ENCODE measurements at regions not wholly inside any gene's neighbourhood (a gene's known extent, or its start where the extent isn't known, plus 50 kb on each side); places are given as distances from the start of the nearest gene placed in this dataset.

- Histone ChIP-seq H3K14ac (ENCODE audit: low read length) (no peak overlapping the region), H3K27ac (replicated peaks; ENCODE audit: low read length) (no peak overlapping the region), H2AFZ (ENCODE audit: low read length) (no peak overlapping the region)
Measured at GRCh38 chr3:99473321-99473751, 165.1 kb upstream of the COL8A1 start.

GRCh38 chr3:99472385-99472784 is 166.0 kb upstream of the COL8A1 start:
- Histone ChIP-seq H4K91ac (ENCODE audit: low read depth, low read length, poor library complexity) (no peak overlapping the region), H3K79me1 (ENCODE audit: low read depth, low read length) (no peaks in the 10 kb centered on the region), H2BK120ac (ENCODE audit: low read depth, low read length) (no peak overlapping the region), H3K4me1 (ENCODE audit: control insufficient read depth in 2 of 2, insufficient read depth in 1 of 2, low read depth in 1 of 2, low read length in 2 of 2) (peaks cover 0 to 4% of the 10 kb centered on the region in 2 donors), H3K18ac (ENCODE audit: low read length) (no peak overlapping the region), H2BK5ac (ENCODE audit: low read length) (no peak overlapping the region), H3K23ac (ENCODE audit: low read depth, low read length, poor library complexity) (no peak overlapping the region), H3K27me3 (ENCODE audit: control insufficient read depth in 3 of 3, insufficient read depth in 3 of 3, low read depth in 1 of 3, low read length in 3 of 3) (no peaks in the 10 kb centered on the region), H3K9ac (ENCODE audit: low read depth, low read length, poor library complexity) (no peak overlapping the region), H3K27ac (replicated peaks; ENCODE audit: low read length) (no peak overlapping the region), H3K4me2 (ENCODE audit: insufficient read depth, low read length, poor library complexity, severe bottlenecking) (no peak overlapping the region), H3K4ac (ENCODE audit: low read length) (no peak overlapping the region), H3K36me3 (replicated peaks in 1 of 2; ENCODE audit: control insufficient read depth in 2 of 2, insufficient read depth in 2 of 2, low read length in 2 of 2) (no peaks in the 10 kb centered on the region), H2AFZ (ENCODE audit: low read length) (no peak overlapping the region), H3K4me3 (ENCODE audit: low read length in 2 of 2) (no peak overlapping the region), H4K8ac (ENCODE audit: low read depth, low read length) (no peak overlapping the region), H2AK5ac (ENCODE audit: low read depth, low read length) (no peak overlapping the region), H2BK12ac (ENCODE audit: low read length) (no peak overlapping the region), H3K9me3 (replicated peaks in 1 of 2; ENCODE audit: control insufficient read depth in 2 of 2, insufficient read depth in 1 of 2, low read depth in 1 of 2, low read length in 2 of 2) (no peaks in the 10 kb centered on the region), H3K14ac (ENCODE audit: low read length) (no peak overlapping the region), H2BK15ac (ENCODE audit: low read length) (no peak overlapping the region)
- DNase-seq (ENCODE audit: low spot score) = no peak
- WGBS, 2 donors (ENCODE audit: extremely low coverage in 2 of 2, insufficient read length in 2 of 2, insufficient replicate concordance in 1 of 2) = no CpG with 5 or more reads among the region's 3 CpGs

More at GRCh38 chr3:99473321-99473751, 165.1 kb upstream of the COL8A1 start:
- H4K91ac ChIP-seq (ENCODE audit: low read depth, low read length, poor library complexity) = no peak overlapping the region
- no peaks in the 10 kb centered on the region for H3K27me3 ChIP-seq (ENCODE audit: control insufficient read depth in 3 of 3, insufficient read depth in 3 of 3, low read depth in 1 of 3, low read length in 3 of 3)
- H2AK5ac ChIP-seq (ENCODE audit: low read depth, low read length) = no peak overlapping the region
- H2BK5ac ChIP-seq (ENCODE audit: low read length) = no peak overlapping the region
- WGBS, 2 donors (ENCODE audit: extremely low coverage in 2 of 2, insufficient read length in 2 of 2, insufficient replicate concordance in 1 of 2) = no CpG with 5 or more reads among the region's 2 CpGs
- H3K18ac ChIP-seq (ENCODE audit: low read length) = no peak overlapping the region
- H3K4ac ChIP-seq (ENCODE audit: low read length) = no peak overlapping the region
- H3K9ac ChIP-seq (ENCODE audit: low read depth, low read length, poor library complexity) = no peak overlapping the region
- no peaks in the 10 kb centered on the region for H3K9me3 ChIP-seq (replicated peaks in 1 of 2; ENCODE audit: control insufficient read depth in 2 of 2, insufficient read depth in 1 of 2, low read depth in 1 of 2, low read length in 2 of 2)
- H3K4me2 ChIP-seq (ENCODE audit: insufficient read depth, low read length, poor library complexity, severe bottlenecking) = no peak overlapping the region
- no peaks in the 10 kb centered on the region for H3K79me1 ChIP-seq (ENCODE audit: low read depth, low read length)
- no peak for DNase-seq (ENCODE audit: low spot score)
- no peak overlapping the region for H4K8ac ChIP-seq (ENCODE audit: low read depth, low read length)
- peaks cover 0 to 4% of the 10 kb centered on the region in 2 donors for H3K4me1 ChIP-seq (ENCODE audit: control insufficient read depth in 2 of 2, insufficient read depth in 1 of 2, low read depth in 1 of 2, low read length in 2 of 2)
- H3K4me3 ChIP-seq (ENCODE audit: low read length in 2 of 2) = no peak overlapping the region
- H2BK120ac ChIP-seq (ENCODE audit: low read depth, low read length) = no peak overlapping the region
- no peak overlapping the region for H2BK12ac ChIP-seq (ENCODE audit: low read length)
- H3K36me3 ChIP-seq (replicated peaks in 1 of 2; ENCODE audit: control insufficient read depth in 2 of 2, insufficient read depth in 2 of 2, low read length in 2 of 2) = no peaks in the 10 kb centered on the region
- H3K23ac ChIP-seq (ENCODE audit: low read depth, low read length, poor library complexity) = no peak overlapping the region
- no peak overlapping the region for H2BK15ac ChIP-seq (ENCODE audit: low read length)

GRCh38 chr3:99471353-99472323 is 166.8 kb upstream of the COL8A1 start:
- H2BK5ac ChIP-seq (ENCODE audit: low read length) = no peak overlapping the region
- H3K18ac ChIP-seq (ENCODE audit: low read length) = no peak overlapping the region
- no peaks in the 10 kb centered on the region for H3K27me3 ChIP-seq (ENCODE audit: control insufficient read depth in 3 of 3, insufficient read depth in 3 of 3, low read depth in 1 of 3, low read length in 3 of 3)
- H3K4me3 ChIP-seq (ENCODE audit: low read length in 2 of 2) = no peak overlapping the region
- H3K9ac ChIP-seq (ENCODE audit: low read depth, low read length, poor library complexity) = no peak overlapping the region
- no peak overlapping the region for H2AK5ac ChIP-seq (ENCODE audit: low read depth, low read length)
- no peak overlapping the region for H2BK15ac ChIP-seq (ENCODE audit: low read length)
- H2BK120ac ChIP-seq (ENCODE audit: low read depth, low read length) = no peak overlapping the region
- no peak overlapping the region for H3K27ac ChIP-seq (replicated peaks; ENCODE audit: low read length)
- no peak overlapping the region for H3K14ac ChIP-seq (ENCODE audit: low read length)
- H3K4me1 ChIP-seq (ENCODE audit: control insufficient read depth in 2 of 2, insufficient read depth in 1 of 2, low read depth in 1 of 2, low read length in 2 of 2) = peaks cover 0 to 4% of the 10 kb centered on the region in 2 donors
- no peak overlapping the region for H4K8ac ChIP-seq (ENCODE audit: low read depth, low read length)
- no peak overlapping the region for H3K4me2 ChIP-seq (ENCODE audit: insufficient read depth, low read length, poor library complexity, severe bottlenecking)
- no peaks in the 10 kb centered on the region for H3K9me3 ChIP-seq (replicated peaks in 1 of 2; ENCODE audit: control insufficient read depth in 2 of 2, insufficient read depth in 1 of 2, low read depth in 1 of 2, low read length in 2 of 2)
- no peak overlapping the region for H3K23ac ChIP-seq (ENCODE audit: low read depth, low read length, poor library complexity)
- no peaks in the 10 kb centered on the region for H3K79me1 ChIP-seq (ENCODE audit: low read depth, low read length)
- H3K36me3 ChIP-seq (replicated peaks in 1 of 2; ENCODE audit: control insufficient read depth in 2 of 2, insufficient read depth in 2 of 2, low read length in 2 of 2) = no peaks in the 10 kb centered on the region
- H2AFZ ChIP-seq (ENCODE audit: low read length) = no peak overlapping the region
- no peak overlapping the region for H3K4ac ChIP-seq (ENCODE audit: low read length)
- H4K91ac ChIP-seq (ENCODE audit: low read depth, low read length, poor library complexity) = no peak overlapping the region
- WGBS, 2 donors (ENCODE audit: extremely low coverage in 2 of 2, insufficient read length in 2 of 2, insufficient replicate concordance in 1 of 2) = no CpG with 5 or more reads among the region's 7 CpGs
- H2BK12ac ChIP-seq (ENCODE audit: low read length) = no peak overlapping the region
- DNase-seq (ENCODE audit: low spot score) = no peak

DNA sequence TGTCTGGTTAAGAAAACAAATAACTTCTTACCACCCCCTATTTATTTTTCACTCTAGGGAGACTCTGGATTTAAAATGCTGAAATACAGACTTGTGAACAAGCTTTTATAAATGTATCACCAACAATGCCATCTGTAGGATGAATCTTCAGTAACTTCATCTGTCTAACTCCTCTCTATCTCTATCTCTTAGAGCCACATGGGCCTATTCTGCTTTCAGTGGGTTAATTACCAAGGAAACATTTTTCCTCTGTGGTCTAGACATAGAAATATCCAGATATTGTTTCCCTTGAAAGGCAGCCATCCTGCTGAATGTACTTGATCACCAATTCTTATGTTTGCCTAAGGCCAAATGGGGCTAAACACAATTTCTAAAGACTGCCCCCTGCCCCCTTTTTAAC is 167.6 kb upstream of the COL8A1 start:
- no peak overlapping the region for H3K4me2 ChIP-seq (ENCODE audit: insufficient read depth, low read length, poor library complexity, severe bottlenecking)
- no peaks in the 10 kb centered on the region for H3K27me3 ChIP-seq (ENCODE audit: control insufficient read depth in 3 of 3, insufficient read depth in 3 of 3, low read depth in 1 of 3, low read length in 3 of 3)

More for the DNA sequence above, 167.6 kb upstream of the COL8A1 start:
- Histone ChIP-seq H2AFZ (ENCODE audit: low read length) (no peak overlapping the region), H4K91ac (ENCODE audit: low read depth, low read length, poor library complexity) (no peak overlapping the region), H3K9ac (ENCODE audit: low read depth, low read length, poor library complexity) (no peak overlapping the region), H2BK15ac (ENCODE audit: low read length) (no peak overlapping the region), H3K4ac (ENCODE audit: low read length) (no peak overlapping the region), H3K4me3 (ENCODE audit: low read length in 2 of 2) (no peak overlapping the region), H3K9me3 (replicated peaks in 1 of 2; ENCODE audit: control insufficient read depth in 2 of 2, insufficient read depth in 1 of 2, low read depth in 1 of 2, low read length in 2 of 2) (no peaks in the 10 kb centered on the region), H2BK12ac (ENCODE audit: low read length) (no peak overlapping the region), H4K8ac (ENCODE audit: low read depth, low read length) (no peak overlapping the region), H3K14ac (ENCODE audit: low read length) (no peak overlapping the region), H2BK5ac (ENCODE audit: low read length) (no peak overlapping the region), H3K23ac (ENCODE audit: low read depth, low read length, poor library complexity) (no peak overlapping the region), H3K4me1 (ENCODE audit: control insufficient read depth in 2 of 2, insufficient read depth in 1 of 2, low read depth in 1 of 2, low read length in 2 of 2) (peaks cover 0 to 4% of the 10 kb centered on the region in 2 donors), H3K27ac (replicated peaks; ENCODE audit: low read length) (no peak overlapping the region), H3K36me3 (replicated peaks in 1 of 2; ENCODE audit: control insufficient read depth in 2 of 2, insufficient read depth in 2 of 2, low read length in 2 of 2) (no peaks in the 10 kb centered on the region), H2BK120ac (ENCODE audit: low read depth, low read length) (no peak overlapping the region), H3K79me1 (ENCODE audit: low read depth, low read length) (no peaks in the 10 kb centered on the region), H2AK5ac (ENCODE audit: low read depth, low read length) (no peak overlapping the region), H3K18ac (ENCODE audit: low read length) (no peak overlapping the region)
- DNase-seq (ENCODE audit: low spot score) = no peak
